ENCODE measurements at regions not wholly inside any gene's neighbourhood (a gene's known extent, or its start where the extent isn't known, plus 50 kb on each side); places are given as distances from the start of the nearest gene placed in this dataset.
"Not testable (repeated sequence)": the region's sequence is repeated elsewhere in the genome, so short reads cannot be mapped to it uniquely, and the experiment has no call there.

GRCh38 chr3:83224101-83224868, 1462.8 kb upstream of the GBE1 start:
- H3K4me2 ChIP-seq, result no peak overlapping the region
- CTCF ChIA-PET, result no interaction called here
- DNase-seq (ENCODE audit: low read depth in 1 of 2, low spot score in 1 of 2), result no peak
- 29% methylated on average over 5 of the region's 5 CpGs for WGBS (ENCODE audit: missing lambda C conversion rate)
- no peak for FAIRE-seq
- no peak for ATAC-seq
- no peak for TF ChIP-seq SMC3 (IDR thresholded peaks at IDR 0.05)
- H3K9me3 ChIP-seq, result no peaks in the 10 kb centered on the region
- no peak overlapping the region for H3K4me3 ChIP-seq
- no peak overlapping the region for H3K27ac ChIP-seq
- POLR2A ChIA-PET, result no interaction called here
- H3K4me1 ChIP-seq, result no peaks in the 10 kb centered on the region

GRCh38 chr3:83218383-83219200, 1457.1 kb upstream of the GBE1 start:
- Histone ChIP-seq H3K4me1 (no peaks in the 10 kb centered on the region), H3K27ac (no peak overlapping the region), H3K4me3 (no peak overlapping the region), H3K9me3 (no peaks in the 10 kb centered on the region), H3K4me2 (no peak overlapping the region)
- CTCF ChIA-PET, result no interaction called here
- DNase-seq (ENCODE audit: low read depth in 1 of 2, low spot score in 1 of 2) (no peak), ATAC-seq (no peak), FAIRE-seq (no peak)
- WGBS (ENCODE audit: missing lambda C conversion rate), result 51% methylated on average over 12 of the region's 14 CpGs
- TF ChIP-seq ZC3H11A (IDR thresholded peaks at IDR 0.05), result no peak
- POLR2A ChIA-PET, result no interaction called here

DNA sequence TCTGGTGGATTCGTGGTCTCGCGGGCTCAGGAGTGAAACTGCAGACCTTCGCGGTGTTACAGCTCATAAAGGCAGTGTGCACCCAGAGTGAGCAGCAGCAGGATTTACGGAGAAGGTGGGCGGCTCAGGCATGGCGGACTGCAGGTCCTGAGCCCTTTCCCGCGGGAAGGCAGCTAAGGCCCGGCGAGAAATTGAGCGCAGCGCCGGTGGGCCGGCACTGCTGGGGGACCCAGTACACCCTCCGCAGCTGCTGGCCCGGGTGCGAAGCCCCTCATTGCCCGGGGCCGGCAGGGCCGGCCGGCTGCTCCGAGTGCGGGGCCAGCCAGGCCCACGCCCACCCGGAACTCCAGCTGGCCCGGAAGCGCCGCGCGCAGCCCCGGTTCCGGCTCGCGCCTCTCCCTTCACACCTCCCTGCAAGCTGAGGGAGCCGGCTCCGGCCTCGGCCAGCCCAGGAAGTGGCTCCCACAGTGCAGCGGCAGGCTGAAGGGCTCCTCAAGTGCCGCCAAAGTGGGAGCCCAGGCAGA, 1456.2 kb upstream of the GBE1 start:
- H3K4me2 ChIP-seq; ATAC-seq; H3K9me3 ChIP-seq; POLR2A ChIA-PET; DNase-seq (ENCODE audit: low read depth in 1 of 2, low spot score in 1 of 2); H3K4me1 ChIP-seq; CTCF ChIA-PET; H3K4me3 ChIP-seq; H3K27ac ChIP-seq; FAIRE-seq: not testable (repeated sequence)
- 84% methylated on average over 35 of the region's 41 CpGs for WGBS (ENCODE audit: missing lambda C conversion rate)

- 47% methylated on average over 17 of the region's 24 CpGs for WGBS (ENCODE audit: missing lambda C conversion rate)
- POLR2A ChIA-PET, result no interaction called here
- no peak for ATAC-seq
These were observed 1455.6 kb upstream of the GBE1 start for GRCh38 chr3:83216919-83217594.

DNA sequence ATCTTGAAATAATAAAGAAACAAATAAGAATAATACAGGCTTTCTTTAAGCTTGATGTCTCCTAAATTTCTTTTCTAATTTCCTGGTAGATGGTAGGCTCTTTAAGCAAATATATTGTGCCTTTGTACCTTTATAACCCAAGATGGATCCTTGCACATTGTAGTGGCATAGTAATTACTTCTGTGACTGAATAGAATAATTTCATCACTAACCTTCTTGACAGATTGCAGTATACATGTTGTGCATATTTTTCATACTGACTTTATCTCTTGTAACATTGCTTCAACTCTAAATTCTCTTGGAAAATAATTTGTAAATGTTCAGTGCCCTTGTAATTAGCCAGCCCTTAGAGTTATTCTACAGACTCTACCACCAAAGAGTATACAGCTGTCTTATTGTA, 1433.8 kb upstream of the GBE1 start:
- FAIRE-seq (no peak), ATAC-seq (no peak), DNase-seq (ENCODE audit: low read depth in 1 of 2, low spot score in 1 of 2) (no peak)
- ChIA-PET POLR2A (no interaction called here), CTCF (no interaction called here)
- no peak for TF ChIP-seq RAD21 (conservative IDR thresholded peaks at IDR 0.05 in 1 of 2, IDR thresholded peaks at IDR 0.05 in 1 of 2)
- TF ChIP-seq FOXS1 (CRISPR knock-in tag; IDR thresholded peaks at IDR 0.05), result no peak
- TF ChIP-seq ZSCAN20 (CRISPR knock-in tag; IDR thresholded peaks at IDR 0.05), result no peak
- no peak for TF ChIP-seq TFCP2L1 (CRISPR knock-in tag; IDR thresholded peaks at IDR 0.05)
- Histone ChIP-seq H3K4me2 (no peak overlapping the region), H3K9me3 (no peaks in the 10 kb centered on the region), H3K27ac (no peak overlapping the region), H3K4me3 (no peak overlapping the region), H3K4me1 (no peaks in the 10 kb centered on the region)

More at GRCh38 chr3:83216919-83217594, 1455.6 kb upstream of the GBE1 start:
- Histone ChIP-seq H3K27ac (no peak overlapping the region), H3K9me3 (no peaks in the 10 kb centered on the region), H3K4me1 (no peaks in the 10 kb centered on the region), H3K4me2 (no peak overlapping the region), H3K4me3 (no peak overlapping the region)
- DNase-seq (ENCODE audit: low read depth in 1 of 2, low spot score in 1 of 2), result no peak
- TF ChIP-seq MAFK (IDR thresholded peaks at IDR 0.05; ENCODE audit: partially characterized antibody) (no peak), RAD21 (conservative IDR thresholded peaks at IDR 0.05 in 1 of 2, IDR thresholded peaks at IDR 0.05 in 1 of 2) (no peak), NR3C1 (IDR thresholded peaks at IDR 0.05) (no peak), FOSL2 (IDR thresholded peaks at IDR 0.05) (no peak), FOSL2 (CRISPR knock-in tag; IDR thresholded peaks at IDR 0.05) (no peak)
- TF ChIP-seq, protein P1, sequence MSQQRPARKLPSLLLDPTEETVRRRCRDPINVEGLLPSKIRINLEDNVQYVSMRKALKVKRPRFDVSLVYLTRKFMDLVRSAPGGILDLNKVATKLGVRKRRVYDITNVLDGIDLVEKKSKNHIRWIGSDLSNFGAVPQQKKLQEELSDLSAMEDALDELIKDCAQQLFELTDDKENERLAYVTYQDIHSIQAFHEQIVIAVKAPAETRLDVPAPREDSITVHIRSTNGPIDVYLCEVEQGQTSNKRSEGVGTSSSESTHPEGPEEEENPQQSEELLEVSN (IDR thresholded peaks at IDR 0.05; ENCODE audit: borderline replicate concordance, low read depth), result no peak
- CTCF ChIA-PET, result no interaction called here
- no peak for FAIRE-seq
